Body of pancreas (tissue), 4 donors: ENCODE measurements at regions not wholly inside any gene's neighbourhood (a gene's known extent, or its start where the extent isn't known, plus 50 kb on each side); places are given as distances from the start of the nearest gene placed in this dataset.
"Not testable (repeated sequence)": the region's sequence is repeated elsewhere in the genome, so short reads cannot be mapped to it uniquely, and the experiment has no call there.

ENCODE experiments used
- ATAC-seq: fragments of 150-250 bp; one replicate; pipeline ENCODE4 v1.9.1; 2016
- DNase-seq, 4 donors: peaks; one replicate each; pipeline ENCODE4 v3.0.0-alpha.2; 2019
- H3K27ac ChIP-seq, 4 donors: fragments of 200-600 bp; sonication (generic); 1 replicate in 3 of 4; 2 replicates in 1 of 4; pipeline versions ENCODE4 v1.5.1 to v1.6.1; 2016 to 2019; ENCODE audit warnings: mild to moderate bottlenecking in 1 of 4, mixed read lengths in 1 of 4, moderate library complexity in 1 of 4
- H3K27me3 ChIP-seq, 2 donors: fragments of 200-600 bp; sonication (generic); one replicate each; pipeline ENCODE4 v1.6.0; 2016; ENCODE audit warnings: mild to moderate bottlenecking in 1 of 2
- H3K36me3 ChIP-seq, 2 donors: fragments of 200-600 bp; sonication (generic); replicated peaks in 1 of 2; 2 replicates each; pipeline ENCODE4 v1.5.1; 2016; ENCODE audit warnings: low read depth in 2 of 2; ENCODE audit not compliant: insufficient read depth in 1 of 2
- H3K4me1 ChIP-seq: fragments of 200-600 bp; sonication (generic); one replicate; pipeline ENCODE4 v1.6.0; 2016
- H3K4me3 ChIP-seq, 2 donors: fragments of 200-600 bp; sonication (generic); 1 replicate in 1 of 2; 2 replicates in 1 of 2; pipeline ENCODE4 v1.5.1; 2016 to 2019
- H3K9me3 ChIP-seq, 3 donors: fragments of 200-600 bp; sonication (generic); 1 replicate in 2 of 3; 2 replicates in 1 of 3; pipeline ENCODE4 v1.5.1; 2016
- CTCF ChIP-seq, 7 experiments: fragments of 450-650 bp in 4 of 7; fragments of 200-600 bp in 3 of 7; sonication (generic) in 3 of 7; IDR thresholded peaks; one replicate each; pipeline ENCODE4 v1.5.1; 2016 to 2019; ENCODE audit warnings: antibody characterized with exemption in 7 of 7
- POLR2A ChIP-seq, 3 donors: fragments of 450-650 bp; IDR thresholded peaks; one replicate each; pipeline ENCODE4 v1.6.1; 2016; ENCODE audit warnings: antibody characterized with exemption in 3 of 3, mild to moderate bottlenecking in 2 of 3
- WGBS, 2 donors: methylation state at CpG; one replicate each; pipeline ENCODE4 v1.1.5; 2017; 5-methylcytosine and 5-hydroxymethylcytosine counted together
- intact Hi-C: fragments of 100-400 bp; cut with DNase I; formaldehyde crosslinking; loops from one replicate; pipeline ENCODE4 v1.15.1; 2023

DNA sequence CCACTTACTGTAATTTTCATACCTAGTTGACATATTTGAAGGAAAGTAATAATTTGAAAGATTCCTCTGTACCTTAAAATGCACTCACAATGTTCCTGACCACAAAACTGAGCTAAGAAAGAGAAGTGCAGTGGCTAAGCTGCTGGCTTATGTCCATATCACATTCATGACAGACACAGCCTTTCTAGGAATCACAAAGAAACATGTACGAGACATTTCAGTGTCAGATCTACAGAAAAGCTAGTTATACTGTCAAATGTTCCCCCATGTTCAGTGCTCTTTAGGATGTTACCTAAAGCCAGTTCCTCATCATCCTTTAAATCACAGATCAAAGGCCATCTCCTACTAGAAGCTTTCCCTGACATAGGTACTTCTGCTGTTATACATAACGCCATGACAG is 142.2 kb upstream of the C11orf58 start:
- intact Hi-C loops: no loop called here
- WGBS, 2 donors: 57 to 64% methylated on average over 2 of the region's 2 CpGs
- Histone ChIP-seq H3K36me3 (no peaks in the 10 kb centered on the region), H3K4me1 (peaks cover 9% of the 10 kb centered on the region), H3K27ac (no peak overlapping the region), H3K27me3 (no peaks in the 10 kb centered on the region), H3K4me3 (no peak overlapping the region), H3K9me3 (no peaks in the 10 kb centered on the region)
- DNase-seq (no peak), ATAC-seq (no peak)
- TF ChIP-seq CTCF (IDR thresholded peaks at IDR 0.05) (no peak), POLR2A (IDR thresholded peaks at IDR 0.05) (no peak)

DNA sequence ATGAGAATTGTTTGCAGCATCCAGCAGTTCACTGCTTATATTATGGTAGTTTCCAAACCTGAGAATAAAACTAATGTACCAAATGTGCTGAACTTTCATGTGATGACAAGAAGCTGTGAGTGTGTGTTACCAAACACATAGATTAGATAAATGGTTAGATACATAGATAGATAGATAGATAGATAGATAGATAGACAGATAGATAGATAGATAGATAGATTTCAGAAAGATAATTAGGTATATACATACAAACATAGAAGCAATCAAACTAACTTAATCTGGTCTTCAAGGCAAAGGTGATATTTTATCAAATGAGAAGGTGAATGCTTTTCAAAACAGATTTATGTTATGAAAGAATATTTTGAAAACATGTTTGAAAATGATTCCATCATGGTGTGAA is 147.3 kb upstream of the C11orf58 start:
- no peak for DNase-seq
- no peak overlapping the region for H3K4me3 ChIP-seq
- no peak overlapping the region for H3K27ac ChIP-seq
- no peaks in the 10 kb centered on the region for H3K27me3 ChIP-seq
- no peaks in the 10 kb centered on the region for H3K9me3 ChIP-seq
- intact Hi-C loops: no loop called here
- no peaks in the 10 kb centered on the region for H3K4me1 ChIP-seq
- TF ChIP-seq CTCF (IDR thresholded peaks at IDR 0.05) (no peak), POLR2A (IDR thresholded peaks at IDR 0.05) (no peak)
- H3K36me3 ChIP-seq: no peaks in the 10 kb centered on the region
- ATAC-seq: no peak

DNA sequence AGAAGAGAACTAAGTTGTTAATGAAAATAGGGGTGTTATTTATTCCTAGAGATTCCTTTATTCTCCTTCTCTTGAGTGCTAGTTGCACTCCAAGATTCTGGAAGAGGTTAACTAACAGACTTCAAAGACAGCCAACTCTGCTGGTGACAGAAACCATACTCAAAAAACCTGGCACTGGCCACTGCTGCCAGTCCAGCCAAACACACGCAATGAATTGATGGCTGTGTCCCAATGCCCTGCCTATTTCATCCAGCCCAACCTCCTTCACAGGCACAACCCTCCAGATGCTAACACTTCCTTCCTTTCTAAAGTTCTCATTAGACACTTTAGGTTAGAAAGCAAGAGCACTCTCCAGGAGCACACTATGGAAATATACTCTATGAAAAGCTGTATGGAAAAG is 150.8 kb upstream of the C11orf58 start:
- H3K4me3 ChIP-seq: no peak overlapping the region
- ATAC-seq (no peak), DNase-seq (peak in 3 of 4 donors; percentile 17 to 38 (median 33))
- no peaks in the 10 kb centered on the region for H3K9me3 ChIP-seq
- H3K27me3 ChIP-seq: no peaks in the 10 kb centered on the region
- 5 to 8% methylated on average over 1 of the region's 1 CpG for WGBS, 2 donors
- no peaks in the 10 kb centered on the region for H3K36me3 ChIP-seq
- H3K4me1 ChIP-seq: no peaks in the 10 kb centered on the region
- intact Hi-C loops: no loop called here
- H3K27ac ChIP-seq: no peak overlapping the region
- TF ChIP-seq CTCF (IDR thresholded peaks at IDR 0.05) (no peak), POLR2A (IDR thresholded peaks at IDR 0.05) (no peak)

DNA sequence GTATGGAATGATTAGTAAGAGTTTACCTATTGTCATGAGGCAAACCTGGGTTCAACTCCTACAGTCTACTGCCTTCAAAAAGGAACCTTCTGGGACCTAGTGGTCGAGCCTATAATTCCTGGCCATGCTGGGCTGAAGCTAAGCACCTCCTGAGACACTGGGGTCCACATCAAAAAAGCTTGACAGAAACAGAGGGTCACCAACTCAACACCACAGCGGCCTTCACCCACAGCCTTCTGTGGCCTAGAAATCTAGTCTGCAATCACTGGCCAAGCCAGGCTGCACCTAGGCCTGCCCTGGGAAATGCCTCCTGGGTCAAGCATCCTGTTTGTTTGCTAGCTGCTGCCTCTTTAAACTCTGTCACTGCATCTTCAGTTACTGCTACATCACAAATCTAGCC is 153.9 kb upstream of the C11orf58 start:
- Histone ChIP-seq H3K9me3 (no peaks in the 10 kb centered on the region), H3K4me3 (no peak overlapping the region), H3K27ac (no peak overlapping the region), H3K4me1 (no peaks in the 10 kb centered on the region), H3K27me3 (no peaks in the 10 kb centered on the region), H3K36me3 (no peaks in the 10 kb centered on the region)
- no peak for TF ChIP-seq CTCF (IDR thresholded peaks at IDR 0.05)
- no peak for TF ChIP-seq POLR2A (IDR thresholded peaks at IDR 0.05)
- DNase-seq (no peak), ATAC-seq (no peak)
- 94 to 100% methylated on average over 2 of the region's 2 CpGs for WGBS, 2 donors
- intact Hi-C loops: no loop called here

- WGBS, 2 donors: 59 to 69% methylated on average over 1 of the region's 1 CpG
- not testable (repeated sequence) for DNase-seq
Measured at GRCh38 chr11:16581078-16581477, 157.4 kb upstream of the C11orf58 start.

More at GRCh38 chr11:16581078-16581477, 157.4 kb upstream of the C11orf58 start:
- ATAC-seq, H3K4me3 ChIP-seq, H3K4me1 ChIP-seq, H3K27me3 ChIP-seq, H3K27ac ChIP-seq, intact Hi-C loops, H3K36me3 ChIP-seq, H3K9me3 ChIP-seq: not testable (repeated sequence)
